ENCODE measurements at regions not wholly inside any gene's neighbourhood (a gene's known extent, or its start where the extent isn't known, plus 50 kb on each side); places are given as distances from the start of the nearest gene placed in this dataset.

GRCh38 chr9:25537808-25538207, 140.4 kb downstream of the TUSC1 start:
- Histone ChIP-seq H3K36me3 (ENCODE audit: control insufficient read depth in 4 of 4, insufficient read depth in 4 of 4, low read length in 3 of 4) (no peaks in the 10 kb centered on the region), H3K27me3 (replicated peaks in 2 of 5; ENCODE audit: control insufficient read depth in 4 of 5, insufficient read depth in 5 of 5, low read length in 4 of 5) (no peaks in the 10 kb centered on the region), H3K4me1 (ENCODE audit: control extremely low read depth in 1 of 4, control insufficient read depth in 4 of 4, insufficient read depth in 4 of 4, low read length in 3 of 4) (no peaks in the 10 kb centered on the region), H3K27ac (ENCODE audit: insufficient read depth in 1 of 2, low read depth in 1 of 2, low read length in 2 of 2, poor library complexity in 1 of 2, severe bottlenecking in 2 of 2) (no peak overlapping the region), H3K4me3 (ENCODE audit: control insufficient read depth in 1 of 7, extremely low read depth in 1 of 7, insufficient read depth in 4 of 7, low read depth in 2 of 7, low read length in 6 of 7) (no peak overlapping the region), H3K9me3 (ENCODE audit: control extremely low read depth in 1 of 5, control insufficient read depth in 4 of 5, insufficient read depth in 2 of 5, low read depth in 1 of 5, low read length in 4 of 5) (no peaks in the 10 kb centered on the region)
- DNase-seq, result no peak
- ChIA-PET CTCF (no interaction called here), POLR2A (no interaction called here)
- WGBS (ENCODE audit: insufficient coverage), result 67% methylated on average over 1 of the region's 2 CpGs

GRCh38 chr9:25519286-25519685, 159.0 kb downstream of the TUSC1 start:
- no peaks in the 10 kb centered on the region for H3K36me3 ChIP-seq (ENCODE audit: control insufficient read depth in 4 of 4, insufficient read depth in 4 of 4, low read length in 3 of 4)
- ChIA-PET POLR2A (no interaction called here), CTCF (interaction anchor here (1.2 kb wide), 1 partner anchor 10 kb away, joined by 3 read pairs; no protein-coding TSS in a partner anchor)
- DNase-seq, result no peak
- H3K9me3 ChIP-seq (ENCODE audit: control extremely low read depth in 1 of 5, control insufficient read depth in 4 of 5, insufficient read depth in 2 of 5, low read depth in 1 of 5, low read length in 4 of 5), result no peaks in the 10 kb centered on the region
- no peaks in the 10 kb centered on the region for H3K4me1 ChIP-seq (ENCODE audit: control extremely low read depth in 1 of 4, control insufficient read depth in 4 of 4, insufficient read depth in 4 of 4, low read length in 3 of 4)
- H3K27ac ChIP-seq (ENCODE audit: insufficient read depth in 1 of 2, low read depth in 1 of 2, low read length in 2 of 2, poor library complexity in 1 of 2, severe bottlenecking in 2 of 2), result no peak overlapping the region
- H3K4me3 ChIP-seq (ENCODE audit: control insufficient read depth in 1 of 7, extremely low read depth in 1 of 7, insufficient read depth in 4 of 7, low read depth in 2 of 7, low read length in 6 of 7), result no peak overlapping the region
- WGBS (ENCODE audit: insufficient coverage), result no CpG with 5 or more reads among the region's 2 CpGs
- no peaks in the 10 kb centered on the region for H3K27me3 ChIP-seq (replicated peaks in 2 of 5; ENCODE audit: control insufficient read depth in 4 of 5, insufficient read depth in 5 of 5, low read length in 4 of 5)

GRCh38 chr9:25517701-25518100, 160.5 kb downstream of the TUSC1 start:
- WGBS (ENCODE audit: insufficient coverage), result 80% methylated on average over 1 of the region's 2 CpGs
- H3K4me1 ChIP-seq (ENCODE audit: control extremely low read depth in 1 of 4, control insufficient read depth in 4 of 4, insufficient read depth in 4 of 4, low read length in 3 of 4), result no peaks in the 10 kb centered on the region
- no peak overlapping the region for H3K4me3 ChIP-seq (ENCODE audit: control insufficient read depth in 1 of 7, extremely low read depth in 1 of 7, insufficient read depth in 4 of 7, low read depth in 2 of 7, low read length in 6 of 7)
- DNase-seq, result no peak
- no peak overlapping the region for H3K27ac ChIP-seq (ENCODE audit: insufficient read depth in 1 of 2, low read depth in 1 of 2, low read length in 2 of 2, poor library complexity in 1 of 2, severe bottlenecking in 2 of 2)
- H3K9me3 ChIP-seq (ENCODE audit: control extremely low read depth in 1 of 5, control insufficient read depth in 4 of 5, insufficient read depth in 2 of 5, low read depth in 1 of 5, low read length in 4 of 5), result no peaks in the 10 kb centered on the region
- ChIA-PET POLR2A (no interaction called here), CTCF (no interaction called here)
- H3K27me3 ChIP-seq (replicated peaks in 2 of 5; ENCODE audit: control insufficient read depth in 4 of 5, insufficient read depth in 5 of 5, low read length in 4 of 5), result no peaks in the 10 kb centered on the region
- no peaks in the 10 kb centered on the region for H3K36me3 ChIP-seq (ENCODE audit: control insufficient read depth in 4 of 4, insufficient read depth in 4 of 4, low read length in 3 of 4)

GRCh38 chr9:25513509-25514033, 164.7 kb downstream of the TUSC1 start:
- Histone ChIP-seq H3K36me3 (ENCODE audit: control insufficient read depth in 4 of 4, insufficient read depth in 4 of 4, low read length in 3 of 4) (no peaks in the 10 kb centered on the region), H3K9me3 (ENCODE audit: control extremely low read depth in 1 of 5, control insufficient read depth in 4 of 5, insufficient read depth in 2 of 5, low read depth in 1 of 5, low read length in 4 of 5) (no peaks in the 10 kb centered on the region), H3K27me3 (replicated peaks in 2 of 5; ENCODE audit: control insufficient read depth in 4 of 5, insufficient read depth in 5 of 5, low read length in 4 of 5) (no peaks in the 10 kb centered on the region), H3K27ac (ENCODE audit: insufficient read depth in 1 of 2, low read depth in 1 of 2, low read length in 2 of 2, poor library complexity in 1 of 2, severe bottlenecking in 2 of 2) (no peak overlapping the region), H3K4me1 (ENCODE audit: control extremely low read depth in 1 of 4, control insufficient read depth in 4 of 4, insufficient read depth in 4 of 4, low read length in 3 of 4) (no peaks in the 10 kb centered on the region), H3K4me3 (ENCODE audit: control insufficient read depth in 1 of 7, extremely low read depth in 1 of 7, insufficient read depth in 4 of 7, low read depth in 2 of 7, low read length in 6 of 7) (no peak overlapping the region)
- DNase-seq, result no peak
- WGBS (ENCODE audit: insufficient coverage), result 100% methylated on average over 2 of the region's 3 CpGs
- CTCF ChIA-PET, result no interaction called here
- POLR2A ChIA-PET, result no interaction called here

- H3K9me3 ChIP-seq (ENCODE audit: control extremely low read depth in 1 of 5, control insufficient read depth in 4 of 5, insufficient read depth in 2 of 5, low read depth in 1 of 5, low read length in 4 of 5), result peaks cover 0 to 9% (median 0%) of the 10 kb centered on the region in 5 experiments
- no peak for DNase-seq
- H3K27me3 ChIP-seq (replicated peaks in 2 of 5; ENCODE audit: control insufficient read depth in 4 of 5, insufficient read depth in 5 of 5, low read length in 4 of 5), result no peaks in the 10 kb centered on the region
- CTCF ChIA-PET, result no interaction called here
- no peak overlapping the region for H3K27ac ChIP-seq (ENCODE audit: insufficient read depth in 1 of 2, low read depth in 1 of 2, low read length in 2 of 2, poor library complexity in 1 of 2, severe bottlenecking in 2 of 2)
- no peak overlapping the region for H3K4me3 ChIP-seq (ENCODE audit: control insufficient read depth in 1 of 7, extremely low read depth in 1 of 7, insufficient read depth in 4 of 7, low read depth in 2 of 7, low read length in 6 of 7)
- no peaks in the 10 kb centered on the region for H3K36me3 ChIP-seq (ENCODE audit: control insufficient read depth in 4 of 4, insufficient read depth in 4 of 4, low read length in 3 of 4)
- POLR2A ChIA-PET, result no interaction called here
- no peaks in the 10 kb centered on the region for H3K4me1 ChIP-seq (ENCODE audit: control extremely low read depth in 1 of 4, control insufficient read depth in 4 of 4, insufficient read depth in 4 of 4, low read length in 3 of 4)
- WGBS (ENCODE audit: insufficient coverage), result no CpG with 5 or more reads among the region's 1 CpG
These were observed 172.6 kb downstream of the TUSC1 start for GRCh38 chr9:25505644-25506043.

GRCh38 chr9:25481372-25481771, 196.9 kb downstream of the TUSC1 start:
- no peaks in the 10 kb centered on the region for H3K9me3 ChIP-seq (ENCODE audit: control extremely low read depth in 1 of 5, control insufficient read depth in 4 of 5, insufficient read depth in 2 of 5, low read depth in 1 of 5, low read length in 4 of 5)
- DNase-seq, result no peak
- H3K4me1 ChIP-seq (ENCODE audit: control extremely low read depth in 1 of 4, control insufficient read depth in 4 of 4, insufficient read depth in 4 of 4, low read length in 3 of 4), result no peaks in the 10 kb centered on the region
- ChIA-PET CTCF (no interaction called here), POLR2A (no interaction called here)
- no CpG with 5 or more reads among the region's 1 CpG for WGBS (ENCODE audit: insufficient coverage)
- no peak overlapping the region for H3K4me3 ChIP-seq (ENCODE audit: control insufficient read depth in 1 of 7, extremely low read depth in 1 of 7, insufficient read depth in 4 of 7, low read depth in 2 of 7, low read length in 6 of 7)
- H3K27ac ChIP-seq (ENCODE audit: insufficient read depth in 1 of 2, low read depth in 1 of 2, low read length in 2 of 2, poor library complexity in 1 of 2, severe bottlenecking in 2 of 2), result no peak overlapping the region
- no peaks in the 10 kb centered on the region for H3K27me3 ChIP-seq (replicated peaks in 2 of 5; ENCODE audit: control insufficient read depth in 4 of 5, insufficient read depth in 5 of 5, low read length in 4 of 5)
- H3K36me3 ChIP-seq (ENCODE audit: control insufficient read depth in 4 of 4, insufficient read depth in 4 of 4, low read length in 3 of 4), result no peaks in the 10 kb centered on the region

GRCh38 chr9:25480696-25481095, 197.5 kb downstream of the TUSC1 start:
- no peaks in the 10 kb centered on the region for H3K27me3 ChIP-seq (replicated peaks in 2 of 5; ENCODE audit: control insufficient read depth in 4 of 5, insufficient read depth in 5 of 5, low read length in 4 of 5)
- no peaks in the 10 kb centered on the region for H3K4me1 ChIP-seq (ENCODE audit: control extremely low read depth in 1 of 4, control insufficient read depth in 4 of 4, insufficient read depth in 4 of 4, low read length in 3 of 4)
- CTCF ChIA-PET, result no interaction called here
- no peak for DNase-seq
- no peaks in the 10 kb centered on the region for H3K36me3 ChIP-seq (ENCODE audit: control insufficient read depth in 4 of 4, insufficient read depth in 4 of 4, low read length in 3 of 4)
- no peak overlapping the region for H3K27ac ChIP-seq (ENCODE audit: insufficient read depth in 1 of 2, low read depth in 1 of 2, low read length in 2 of 2, poor library complexity in 1 of 2, severe bottlenecking in 2 of 2)
- H3K4me3 ChIP-seq (ENCODE audit: control insufficient read depth in 1 of 7, extremely low read depth in 1 of 7, insufficient read depth in 4 of 7, low read depth in 2 of 7, low read length in 6 of 7), result no peak overlapping the region
- no peaks in the 10 kb centered on the region for H3K9me3 ChIP-seq (ENCODE audit: control extremely low read depth in 1 of 5, control insufficient read depth in 4 of 5, insufficient read depth in 2 of 5, low read depth in 1 of 5, low read length in 4 of 5)
- POLR2A ChIA-PET, result no interaction called here

All from common myeloid progenitor, CD34-positive (primary cell).